ENCODE measurements at regions not wholly inside any gene's neighbourhood (a gene's known extent, or its start where the extent isn't known, plus 50 kb on each side); places are given as distances from the start of the nearest gene placed in this dataset.

GRCh38 chr10:57638411-57638810 lies 629.3 kb downstream of the IPMK start:
- Mint-ChIP-seq H3K27me3 (no peaks in the 10 kb centered on the region), H3K9me3 (no peaks in the 10 kb centered on the region), H3K36me3 (ENCODE audit: low read depth) (no peaks in the 10 kb centered on the region), H3K27ac (no peak overlapping the region), H3K4me3 (no peak overlapping the region), H3K4me1 (no peaks in the 10 kb centered on the region)
- TF ChIP-seq, protein P1, sequence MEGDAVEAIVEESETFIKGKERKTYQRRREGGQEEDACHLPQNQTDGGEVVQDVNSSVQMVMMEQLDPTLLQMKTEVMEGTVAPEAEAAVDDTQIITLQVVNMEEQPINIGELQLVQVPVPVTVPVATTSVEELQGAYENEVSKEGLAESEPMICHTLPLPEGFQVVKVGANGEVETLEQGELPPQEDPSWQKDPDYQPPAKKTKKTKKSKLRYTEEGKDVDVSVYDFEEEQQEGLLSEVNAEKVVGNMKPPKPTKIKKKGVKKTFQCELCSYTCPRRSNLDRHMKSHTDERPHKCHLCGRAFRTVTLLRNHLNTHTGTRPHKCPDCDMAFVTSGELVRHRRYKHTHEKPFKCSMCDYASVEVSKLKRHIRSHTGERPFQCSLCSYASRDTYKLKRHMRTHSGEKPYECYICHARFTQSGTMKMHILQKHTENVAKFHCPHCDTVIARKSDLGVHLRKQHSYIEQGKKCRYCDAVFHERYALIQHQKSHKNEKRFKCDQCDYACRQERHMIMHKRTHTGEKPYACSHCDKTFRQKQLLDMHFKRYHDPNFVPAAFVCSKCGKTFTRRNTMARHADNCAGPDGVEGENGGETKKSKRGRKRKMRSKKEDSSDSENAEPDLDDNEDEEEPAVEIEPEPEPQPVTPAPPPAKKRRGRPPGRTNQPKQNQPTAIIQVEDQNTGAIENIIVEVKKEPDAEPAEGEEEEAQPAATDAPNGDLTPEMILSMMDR (IDR thresholded peaks at IDR 0.05): no peak
- ChIA-PET CTCF (no interaction called here), POLR2A (no interaction called here)
- DNase-seq: no peak
- no peak for ATAC-seq (ENCODE audit: low read depth)
- intact Hi-C loops (cut with micrococcal nuclease): no loop called here

DNA sequence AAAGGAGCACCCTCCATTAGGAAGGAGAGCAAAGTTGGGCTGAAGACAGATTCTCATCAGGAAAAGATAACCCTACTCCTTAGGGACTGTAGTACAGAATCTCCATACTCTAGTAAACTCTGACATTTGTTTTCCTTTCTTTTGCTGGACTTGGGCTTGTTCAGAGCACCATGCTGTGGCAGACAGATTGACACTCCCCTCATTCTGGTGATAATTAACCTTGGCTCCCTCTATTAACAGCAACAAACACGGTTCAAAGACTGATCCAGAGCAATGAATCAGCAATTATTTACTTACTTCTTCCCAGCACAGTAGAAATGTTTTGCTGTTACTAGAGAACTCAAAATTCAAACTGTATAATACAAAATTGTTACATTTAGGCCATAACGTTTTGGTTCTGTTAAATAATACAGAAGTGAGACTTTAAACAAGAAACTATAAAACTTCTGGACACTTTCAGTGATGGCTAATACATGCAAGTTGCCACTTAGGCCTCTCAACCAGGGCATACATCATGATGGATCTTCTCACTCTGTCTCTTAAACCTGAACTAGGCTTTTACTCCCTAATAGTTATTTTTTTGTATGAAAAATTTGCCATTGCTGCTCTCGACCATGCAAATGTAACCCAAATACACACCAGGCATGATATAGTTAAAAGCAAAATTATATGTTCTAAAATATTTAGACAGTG lies 639.0 kb downstream of the IPMK start:
- TF ChIP-seq, protein P1 (IDR thresholded peaks at IDR 0.05): no peak
- intact Hi-C loops (cut with micrococcal nuclease): no loop called here
- ChIA-PET POLR2A (no interaction called here), CTCF (no interaction called here)
- Mint-ChIP-seq H3K9me3 (peaks cover 2% of the 10 kb centered on the region), H3K27me3 (no peaks in the 10 kb centered on the region), H3K27ac (no peak overlapping the region), H3K4me1 (no peaks in the 10 kb centered on the region), H3K36me3 (ENCODE audit: low read depth) (no peaks in the 10 kb centered on the region), H3K4me3 (no peak overlapping the region)
- DNase-seq (no peak), ATAC-seq (ENCODE audit: low read depth) (no peak)

GRCh38 chr10:57627642-57628178 lies 640.0 kb downstream of the IPMK start:
- TF ChIP-seq, protein P1 (IDR thresholded peaks at IDR 0.05): no peak
- Mint-ChIP-seq H3K36me3 (ENCODE audit: low read depth) (no peaks in the 10 kb centered on the region), H3K4me3 (no peak overlapping the region), H3K27ac (no peak overlapping the region), H3K27me3 (no peaks in the 10 kb centered on the region), H3K9me3 (peaks cover 2% of the 10 kb centered on the region), H3K4me1 (no peaks in the 10 kb centered on the region)
- ATAC-seq (ENCODE audit: low read depth) (no peak), DNase-seq (no peak)
- ChIA-PET POLR2A (no interaction called here), CTCF (no interaction called here)
- intact Hi-C loops (cut with micrococcal nuclease): no loop called here

GRCh38 chr10:57624856-57625592 lies 642.7 kb downstream of the IPMK start:
- ATAC-seq (ENCODE audit: low read depth) (no peak), DNase-seq (no peak)
- no peaks in the 10 kb centered on the region for H3K4me1 Mint-ChIP-seq
- H3K4me3 Mint-ChIP-seq: no peak overlapping the region
- H3K27me3 Mint-ChIP-seq: no peaks in the 10 kb centered on the region
- peaks cover 2% of the 10 kb centered on the region for H3K9me3 Mint-ChIP-seq
- CTCF ChIA-PET: no interaction called here
- no peak overlapping the region for H3K27ac Mint-ChIP-seq
- intact Hi-C loops (cut with micrococcal nuclease): no loop called here
- POLR2A ChIA-PET: no interaction called here
- H3K36me3 Mint-ChIP-seq (ENCODE audit: low read depth): no peaks in the 10 kb centered on the region
- TF ChIP-seq, protein P1 (IDR thresholded peaks at IDR 0.05): no peak

DNA sequence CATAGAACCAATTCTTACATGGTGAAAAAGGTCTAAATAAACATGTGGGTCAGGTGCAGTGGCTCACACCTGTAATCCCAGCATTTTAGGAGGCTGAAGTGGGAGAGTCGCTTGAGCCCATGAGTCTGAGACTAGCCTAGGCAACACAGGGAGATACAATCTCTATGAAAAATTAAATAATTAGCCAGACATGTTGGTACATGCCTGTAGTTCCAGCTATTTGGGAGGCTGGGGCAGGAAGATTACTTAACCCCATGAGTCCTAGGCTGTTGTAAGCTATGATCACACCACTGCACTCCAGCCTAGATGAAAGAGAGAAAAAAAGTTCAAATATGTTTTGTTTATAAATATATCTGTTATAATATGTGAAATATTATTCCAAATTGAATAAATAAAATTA lies 643.6 kb downstream of the IPMK start:
- H3K36me3 Mint-ChIP-seq (ENCODE audit: low read depth): no peaks in the 10 kb centered on the region
- no peak overlapping the region for H3K4me3 Mint-ChIP-seq
- ChIA-PET CTCF (no interaction called here), POLR2A (no interaction called here)
- no peak overlapping the region for H3K27ac Mint-ChIP-seq
- no peaks in the 10 kb centered on the region for H3K27me3 Mint-ChIP-seq
- TF ChIP-seq, protein P1 (IDR thresholded peaks at IDR 0.05): no peak
- H3K9me3 Mint-ChIP-seq: peaks cover 2% of the 10 kb centered on the region
- ATAC-seq (ENCODE audit: low read depth): no peak
- intact Hi-C loops (cut with micrococcal nuclease): no loop called here
- no peaks in the 10 kb centered on the region for H3K4me1 Mint-ChIP-seq
- DNase-seq: no peak

Measured in activated B cell treated with CpG ODN at 0.5 μM for 24 hours (primary cell).